NB4 (cell line): ENCODE measurements at regions not wholly inside any gene's neighbourhood (a gene's known extent, or its start where the extent isn't known, plus 50 kb on each side); places are given as distances from the start of the nearest gene placed in this dataset.

Source experiments
- DNase-seq: peaks from one replicate; pipeline ENCODE4 v3.0.0; 2010; ENCODE audit warnings: low read depth
- H3K4me3 ChIP-seq: one replicate; pipeline ENCODE4 v1.5.1; 2011; ENCODE audit warnings: mild to moderate bottlenecking, low read depth, low read length, moderate library complexity
- MAX ChIP-seq: IDR thresholded peaks from 2 replicates; pipeline ENCODE4 v1.6.1; 2011; ENCODE audit warnings: low read depth, low read length
- MYC ChIP-seq: IDR thresholded peaks from 2 replicates; pipeline ENCODE4 v1.6.1; 2011; ENCODE audit warnings: low read depth, low read length
- POLR2A ChIP-seq: IDR thresholded peaks from 2 replicates; pipeline ENCODE4 v1.6.1; 2011; ENCODE audit warnings: mild to moderate bottlenecking; ENCODE audit not compliant: insufficient read length; ENCODE audit errors: extremely low read depth
- TF ChIP-seq, protein P1 (sequence below): IDR thresholded peaks from one replicate; pipeline ENCODE4 v1.5.1; 2012; ENCODE audit warnings: low read depth, low read length

DNA sequence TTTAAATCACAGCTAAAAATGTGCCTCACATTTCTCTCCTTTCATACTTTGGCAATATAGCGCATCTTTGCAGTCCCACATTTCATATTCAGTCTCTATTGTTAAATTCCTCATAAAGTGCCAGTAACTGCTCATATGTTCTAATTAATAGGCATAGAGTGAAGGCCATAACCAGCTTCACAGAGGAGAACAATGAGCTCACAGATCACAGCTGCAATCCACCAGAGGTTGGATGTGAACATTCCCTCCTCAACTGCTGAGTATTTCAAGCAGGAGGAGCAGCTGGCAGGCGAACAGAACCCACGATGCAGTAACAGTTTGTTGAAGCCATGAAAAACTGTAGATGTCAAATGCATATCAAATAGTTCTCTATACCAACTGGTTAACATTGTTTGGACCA, 2088.7 kb upstream of the AGA start:
- TF ChIP-seq POLR2A (no peak), MAX (no peak), MYC (no peak)
- TF ChIP-seq, protein P1, sequence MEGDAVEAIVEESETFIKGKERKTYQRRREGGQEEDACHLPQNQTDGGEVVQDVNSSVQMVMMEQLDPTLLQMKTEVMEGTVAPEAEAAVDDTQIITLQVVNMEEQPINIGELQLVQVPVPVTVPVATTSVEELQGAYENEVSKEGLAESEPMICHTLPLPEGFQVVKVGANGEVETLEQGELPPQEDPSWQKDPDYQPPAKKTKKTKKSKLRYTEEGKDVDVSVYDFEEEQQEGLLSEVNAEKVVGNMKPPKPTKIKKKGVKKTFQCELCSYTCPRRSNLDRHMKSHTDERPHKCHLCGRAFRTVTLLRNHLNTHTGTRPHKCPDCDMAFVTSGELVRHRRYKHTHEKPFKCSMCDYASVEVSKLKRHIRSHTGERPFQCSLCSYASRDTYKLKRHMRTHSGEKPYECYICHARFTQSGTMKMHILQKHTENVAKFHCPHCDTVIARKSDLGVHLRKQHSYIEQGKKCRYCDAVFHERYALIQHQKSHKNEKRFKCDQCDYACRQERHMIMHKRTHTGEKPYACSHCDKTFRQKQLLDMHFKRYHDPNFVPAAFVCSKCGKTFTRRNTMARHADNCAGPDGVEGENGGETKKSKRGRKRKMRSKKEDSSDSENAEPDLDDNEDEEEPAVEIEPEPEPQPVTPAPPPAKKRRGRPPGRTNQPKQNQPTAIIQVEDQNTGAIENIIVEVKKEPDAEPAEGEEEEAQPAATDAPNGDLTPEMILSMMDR = no peak
- H3K4me3 ChIP-seq = no peak overlapping the region
- no peak for DNase-seq

- no peak for TF ChIP-seq POLR2A
- TF ChIP-seq, protein P1 = no peak
- no peak for DNase-seq
- no peak overlapping the region for H3K4me3 ChIP-seq
These were observed 2094.5 kb upstream of the AGA start for GRCh38 chr4:179536694-179537093.

DNA sequence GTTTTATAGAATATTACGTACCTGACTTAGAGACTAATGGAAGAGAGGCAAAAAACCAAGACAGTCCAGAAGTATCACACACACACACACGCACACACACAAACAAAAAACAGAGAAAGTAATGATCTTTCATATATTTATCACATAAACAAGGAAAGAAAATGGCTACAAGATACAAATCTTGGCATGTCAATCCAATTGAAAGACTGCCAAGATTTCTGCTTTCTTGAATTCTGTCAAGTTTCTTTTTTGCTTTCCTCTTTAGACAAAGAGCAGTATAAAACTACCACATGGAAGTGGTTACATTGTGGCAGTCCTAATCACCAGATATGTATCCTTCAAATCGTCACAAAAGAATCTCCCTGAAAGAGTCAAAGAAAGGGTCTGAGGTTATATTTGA, 2097.4 kb upstream of the AGA start:
- H3K4me3 ChIP-seq = no peak overlapping the region
- DNase-seq = no peak
- TF ChIP-seq, protein P1 = no peak
- no peak for TF ChIP-seq MAX
- TF ChIP-seq MYC = no peak
- TF ChIP-seq POLR2A = no peak

DNA sequence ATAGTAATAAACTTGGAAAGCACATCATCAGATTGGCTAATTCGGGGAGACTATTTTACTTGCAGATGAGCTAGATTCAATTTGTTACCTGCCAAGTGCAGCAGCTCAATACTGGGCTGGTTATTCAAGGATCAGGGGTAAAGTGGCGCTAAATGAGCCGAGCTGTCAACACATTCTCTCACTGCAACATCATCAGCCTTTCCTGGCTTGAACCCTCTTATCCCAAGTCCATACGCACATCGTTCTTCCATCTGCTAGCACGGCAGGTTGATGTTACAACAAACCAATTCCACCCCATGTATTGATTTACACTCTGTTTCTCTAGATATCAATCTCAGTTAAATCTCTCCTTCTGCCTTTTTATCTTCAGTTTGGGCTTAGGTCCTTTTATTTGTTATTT, 2101.5 kb upstream of the AGA start:
- H3K4me3 ChIP-seq = no peak overlapping the region
- no peak for DNase-seq
- TF ChIP-seq POLR2A (no peak), MYC (no peak), MAX (no peak)
- TF ChIP-seq, protein P1 = no peak

DNA sequence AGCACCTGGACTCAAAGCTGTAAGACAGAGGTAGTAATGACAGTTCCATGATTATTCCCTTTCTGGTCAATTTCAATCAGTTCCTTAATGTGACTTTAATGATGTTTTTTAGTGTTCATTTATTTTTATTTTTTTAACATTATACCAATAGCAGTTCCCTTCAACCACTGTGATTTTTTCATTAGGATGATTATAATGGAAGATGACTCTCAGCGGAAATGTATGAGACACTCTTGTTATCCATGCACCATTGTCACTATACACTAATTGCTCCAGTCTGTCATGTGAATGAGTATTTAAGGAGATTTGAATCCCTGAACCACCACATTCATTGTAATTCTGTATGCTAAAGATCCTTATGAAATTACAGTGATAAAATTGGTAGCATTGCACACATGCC, 2102.3 kb upstream of the AGA start:
- TF ChIP-seq MAX (no peak), POLR2A (no peak)
- TF ChIP-seq, protein P1 = no peak
- DNase-seq = no peak
- H3K4me3 ChIP-seq = no peak overlapping the region

DNA sequence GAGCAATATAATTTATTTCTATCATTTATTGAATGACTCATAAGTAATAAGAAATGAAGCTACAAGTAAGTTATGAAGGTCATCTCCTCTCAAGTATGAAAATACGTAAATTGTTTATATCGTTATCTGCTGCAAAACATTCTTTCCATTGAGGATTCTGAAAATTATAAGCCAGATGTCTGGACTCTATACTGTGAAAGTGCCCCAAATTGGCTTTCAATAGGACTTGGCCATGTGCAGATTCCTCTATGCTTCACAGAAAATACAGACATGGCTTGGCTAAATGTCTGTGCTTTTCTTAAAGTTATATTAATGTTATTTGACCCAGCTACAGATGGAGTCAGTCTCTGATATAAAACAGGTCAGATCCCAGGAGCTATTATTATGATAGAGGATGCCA, 2109.9 kb upstream of the AGA start:
- TF ChIP-seq POLR2A (no peak), MYC (no peak), MAX (no peak)
- TF ChIP-seq, protein P1 = no peak
- H3K4me3 ChIP-seq = no peak overlapping the region
- no peak for DNase-seq
